ENCODE measurements at regions not wholly inside any gene's neighbourhood (a gene's known extent, or its start where the extent isn't known, plus 50 kb on each side); places are given as distances from the start of the nearest gene placed in this dataset.

- no peak for TF ChIP-seq POLR2AphosphoS5 (IDR thresholded peaks at IDR 0.05)
- no peak for TF ChIP-seq CTCF (IDR thresholded peaks at IDR 0.05)
- no peak for TF ChIP-seq POLR2A (IDR thresholded peaks at IDR 0.05)
Observed at GRCh38 chr7:52297128-52297527, 738.3 kb upstream of the POM121L12 start.
